ENCODE measurements at regions not wholly inside any gene's neighbourhood (a gene's known extent, or its start where the extent isn't known, plus 50 kb on each side); places are given as distances from the start of the nearest gene placed in this dataset.

DNA sequence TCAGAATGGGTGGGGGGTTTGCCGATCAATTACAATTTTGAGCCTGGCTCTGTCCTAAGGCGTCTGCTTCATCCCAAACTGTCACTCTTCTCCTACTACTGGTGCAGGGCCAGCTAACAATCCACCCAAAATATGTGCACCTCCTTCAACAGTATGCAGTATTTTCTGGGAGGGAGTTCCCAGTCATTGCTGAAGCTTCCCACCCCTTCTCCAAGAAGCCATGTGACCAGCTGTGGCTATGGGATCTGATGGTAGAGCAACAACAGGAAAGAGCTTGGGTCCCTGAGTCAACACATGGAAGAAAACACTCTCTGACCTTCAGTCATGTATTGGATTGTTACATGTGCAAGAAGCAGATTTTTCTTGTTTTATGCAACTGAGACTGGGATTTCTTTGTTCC is 185.7 kb upstream of the GHITM start:
- FAIRE-seq: no peak

DNA sequence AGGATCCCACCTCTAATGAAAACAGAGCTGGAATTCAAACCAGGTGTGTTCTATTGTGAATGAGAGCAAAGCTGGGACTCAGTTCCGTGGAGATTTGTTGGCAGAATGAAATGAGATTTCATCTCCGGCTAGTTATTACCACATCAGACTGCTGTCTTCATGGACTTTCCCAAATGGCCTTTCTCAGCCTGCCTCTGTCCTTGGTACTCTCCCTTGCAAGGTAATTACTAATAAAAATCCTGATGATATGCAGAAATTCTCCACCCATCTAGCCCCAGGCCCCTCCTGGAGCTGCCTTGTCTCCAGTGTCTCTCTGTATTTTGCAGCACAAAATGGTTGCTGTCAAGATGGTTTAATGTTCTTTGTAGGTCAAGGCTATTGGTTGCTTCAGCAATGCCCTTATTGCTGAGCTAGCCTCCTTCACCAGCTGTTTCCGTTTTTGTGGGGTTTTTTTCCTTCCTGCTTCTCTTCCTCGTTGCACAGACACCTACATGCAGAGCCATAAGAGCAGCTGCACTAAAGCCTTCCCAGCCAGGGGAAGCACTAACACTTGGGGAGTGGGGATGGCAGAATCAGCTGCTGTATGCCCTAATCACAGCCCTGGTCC is 185.0 kb upstream of the GHITM start:
- no peak for FAIRE-seq

DNA sequence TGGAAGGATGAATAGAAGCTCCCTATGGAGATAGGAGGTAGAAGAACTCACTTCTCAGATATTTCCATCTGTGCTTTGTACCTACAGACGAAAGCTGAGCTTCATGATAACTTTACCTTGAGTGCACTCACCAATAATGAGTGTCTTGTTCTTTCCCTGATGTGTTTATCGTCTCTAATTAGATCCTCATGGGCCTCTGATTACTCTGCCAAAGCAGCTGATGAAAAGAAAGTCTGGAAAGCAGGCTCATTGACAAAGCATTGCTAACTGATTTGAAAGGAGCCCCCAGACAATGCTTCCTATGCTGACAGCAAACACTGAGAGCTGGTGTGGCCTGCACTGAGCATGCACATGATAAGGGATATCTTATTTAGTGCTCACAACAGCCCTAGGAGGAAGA is 183.9 kb upstream of the GHITM start:
- no peak for FAIRE-seq

DNA sequence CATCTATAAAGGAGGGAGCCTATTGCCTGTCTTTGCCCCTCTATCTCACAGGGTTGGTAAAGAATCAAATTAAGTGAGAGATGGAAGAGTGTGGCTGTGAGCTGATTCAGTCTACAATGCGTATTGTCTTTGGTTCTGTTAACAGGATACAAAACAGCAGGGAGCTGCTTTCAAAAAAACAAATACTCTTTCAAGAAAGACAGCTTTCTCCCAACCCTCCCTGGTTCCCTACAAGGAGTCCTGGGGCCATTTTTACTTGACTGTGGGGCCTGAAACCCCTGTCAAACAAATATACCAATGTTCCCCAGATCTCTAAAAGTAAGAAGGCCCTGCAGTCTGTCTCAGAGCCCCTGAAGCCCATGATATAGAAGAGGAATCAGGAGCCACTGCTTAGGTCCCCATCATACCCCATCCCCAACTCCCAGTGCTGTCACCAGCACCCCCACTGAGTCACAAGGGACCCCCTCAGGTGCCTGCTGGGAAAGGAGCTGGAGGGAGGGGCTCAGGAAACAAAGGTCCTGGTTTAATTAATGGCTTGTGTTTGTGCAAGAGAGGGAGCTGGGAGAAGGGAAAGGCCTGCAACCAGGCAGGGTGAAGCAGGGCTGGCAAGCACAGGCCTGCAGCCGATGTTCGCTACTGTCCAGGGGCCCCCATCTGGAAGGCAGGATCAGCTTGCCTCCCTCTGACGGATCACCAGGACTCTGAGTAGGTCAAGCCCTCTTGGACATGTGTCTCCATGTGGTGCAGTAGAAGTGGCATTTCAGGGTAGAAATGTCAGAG is 182.0 kb upstream of the GHITM start:
- no peak for FAIRE-seq

DNA sequence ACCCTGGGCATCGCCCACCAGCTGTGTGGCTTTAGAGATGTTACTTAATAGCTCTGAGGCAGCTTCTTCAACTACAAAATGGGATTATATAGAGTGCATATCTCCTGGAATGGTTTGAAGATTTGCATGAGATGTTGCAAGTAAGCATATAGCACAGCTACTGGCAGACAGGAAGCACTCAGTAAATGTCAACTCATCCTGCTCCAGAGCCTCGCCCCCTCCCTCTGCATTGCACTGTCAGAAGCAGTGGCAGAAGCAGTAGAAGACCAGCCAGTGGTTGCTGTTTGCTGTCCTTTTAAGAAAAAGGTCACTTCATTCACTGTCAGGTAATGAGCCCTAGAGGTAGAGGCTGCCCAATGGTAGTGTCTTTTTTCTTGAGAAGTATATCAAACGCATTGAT is 180.0 kb upstream of the GHITM start:
- no peak for FAIRE-seq

DNA sequence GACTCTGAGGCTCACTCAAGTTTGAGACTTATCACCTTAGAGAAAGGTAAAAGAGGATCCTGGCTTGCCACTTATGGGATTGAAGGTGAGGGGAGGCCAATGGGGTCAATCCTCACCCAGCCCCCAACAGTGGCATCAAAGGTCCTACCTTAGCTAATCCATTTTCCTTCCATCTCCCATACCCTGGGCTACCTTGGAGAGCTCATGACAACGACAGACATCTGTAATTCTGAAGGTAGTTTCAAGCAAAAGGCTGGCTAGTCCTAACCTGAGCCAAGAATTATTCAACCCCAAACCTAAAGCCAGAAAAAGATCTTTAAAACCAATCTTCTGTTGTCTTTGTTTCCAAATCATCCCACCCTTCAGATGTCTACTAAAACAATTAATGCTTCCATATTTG is 179.2 kb upstream of the GHITM start:
- no peak for FAIRE-seq

DNA sequence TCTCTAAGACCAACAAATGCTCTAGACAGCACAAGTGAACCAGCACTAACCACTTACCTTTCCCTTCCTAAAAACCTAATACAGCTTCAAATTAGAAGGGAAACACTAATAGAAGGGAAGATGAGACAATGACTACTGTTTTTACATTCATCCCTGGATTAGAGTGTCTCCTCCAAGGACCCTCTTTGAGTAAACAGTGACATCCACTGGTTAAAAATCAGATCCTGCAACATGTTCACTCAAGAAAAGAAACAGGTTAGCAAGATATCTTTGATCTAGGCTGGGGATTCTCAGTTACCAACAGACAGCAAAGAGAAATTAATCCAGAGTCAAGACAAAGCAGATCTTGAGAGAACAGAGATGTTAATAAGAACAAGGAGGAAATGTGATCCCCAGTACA is 177.7 kb upstream of the GHITM start:
- FAIRE-seq: no peak

DNA sequence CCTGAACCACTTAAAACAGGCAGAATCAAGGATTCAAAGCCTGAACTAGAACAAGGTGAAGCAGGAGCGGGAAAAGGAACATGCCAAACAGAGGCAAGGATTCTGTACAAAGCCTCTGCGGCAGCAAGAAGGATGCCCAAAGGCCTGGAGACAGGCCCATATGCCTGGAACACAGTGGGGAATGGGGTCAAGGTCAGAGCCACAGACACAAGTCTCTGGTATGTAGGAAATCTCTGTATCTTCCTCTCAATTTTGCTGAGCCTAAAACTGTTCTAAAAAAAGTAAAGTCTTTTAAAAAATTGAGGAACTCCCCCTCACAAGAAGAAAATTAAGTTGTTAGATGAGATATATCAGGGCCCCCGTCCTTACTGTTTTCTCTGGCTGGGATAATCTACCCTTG is 175.9 kb upstream of the GHITM start:
- FAIRE-seq: no peak

DNA sequence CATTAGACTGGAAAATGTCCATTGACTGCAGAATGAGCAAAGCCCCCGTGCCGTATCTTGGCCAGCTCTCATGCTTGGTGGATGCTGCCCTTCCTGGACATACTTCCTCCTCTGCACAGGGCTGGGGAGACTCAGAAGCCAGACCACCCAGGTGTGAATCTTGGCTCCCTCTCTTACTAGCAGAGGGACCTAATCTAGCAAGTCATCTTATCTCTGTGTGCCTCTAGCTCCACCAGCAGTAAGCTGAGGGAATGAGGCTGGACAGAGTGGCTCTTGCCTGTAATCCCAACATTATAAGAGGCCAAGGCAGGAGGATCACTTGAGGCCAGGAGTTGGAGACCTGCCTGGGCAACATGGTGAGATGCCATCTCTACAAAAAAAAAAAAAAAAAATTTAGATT is 173.8 kb upstream of the GHITM start:
- FAIRE-seq: no peak

DNA sequence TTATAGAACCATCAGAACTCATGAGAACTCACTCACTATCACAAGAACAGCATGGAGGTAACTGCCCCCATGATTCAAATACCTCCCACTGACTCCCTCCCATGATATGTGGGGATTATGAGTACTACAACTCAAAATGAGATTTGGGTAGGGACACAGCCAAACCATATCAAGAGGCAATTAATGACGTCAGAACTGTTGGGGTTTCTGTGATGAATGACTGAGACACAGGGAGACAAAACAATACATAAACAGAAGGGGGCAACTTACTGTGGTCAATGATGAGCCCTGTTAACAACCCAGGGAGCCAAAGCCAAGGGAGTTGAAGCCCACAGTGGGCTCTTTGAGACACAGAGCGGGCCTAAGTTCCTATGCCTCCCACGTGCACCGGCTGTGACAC is 171.3 kb upstream of the GHITM start:
- FAIRE-seq: no peak

DNA sequence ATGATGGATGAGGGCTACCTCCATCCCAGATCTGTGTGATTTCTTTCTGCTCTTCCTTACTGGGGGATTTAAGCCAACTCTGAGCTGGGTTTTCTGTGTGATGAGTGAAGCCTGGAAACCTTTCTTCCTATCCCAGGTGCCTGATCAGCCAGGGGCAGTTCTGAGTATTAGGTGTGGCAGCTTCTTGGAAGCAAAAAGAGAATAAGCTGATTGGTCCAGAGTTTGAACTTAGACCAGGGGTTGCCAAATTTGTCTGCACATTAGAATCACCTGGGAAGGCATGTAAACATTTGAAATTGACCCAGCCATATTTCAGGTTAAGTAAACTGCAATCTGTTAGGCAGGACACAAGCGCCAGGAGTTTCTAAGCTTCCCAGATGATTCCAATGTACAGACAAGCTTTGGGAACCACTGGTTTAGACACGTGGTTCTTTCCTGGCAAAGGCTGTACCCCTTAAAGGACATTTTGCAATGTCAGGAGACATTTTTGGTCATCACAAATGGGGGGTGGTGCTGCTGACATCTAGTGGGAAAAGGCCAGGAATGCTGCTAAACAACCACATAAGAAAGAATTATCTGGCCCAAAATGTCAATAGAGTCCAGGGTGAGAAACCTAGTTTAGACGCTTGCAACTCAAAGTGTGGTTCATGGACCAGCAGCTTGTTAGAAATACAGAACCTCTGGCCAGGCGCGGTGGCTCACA is 160.5 kb upstream of the GHITM start:
- FAIRE-seq: no peak

DNA sequence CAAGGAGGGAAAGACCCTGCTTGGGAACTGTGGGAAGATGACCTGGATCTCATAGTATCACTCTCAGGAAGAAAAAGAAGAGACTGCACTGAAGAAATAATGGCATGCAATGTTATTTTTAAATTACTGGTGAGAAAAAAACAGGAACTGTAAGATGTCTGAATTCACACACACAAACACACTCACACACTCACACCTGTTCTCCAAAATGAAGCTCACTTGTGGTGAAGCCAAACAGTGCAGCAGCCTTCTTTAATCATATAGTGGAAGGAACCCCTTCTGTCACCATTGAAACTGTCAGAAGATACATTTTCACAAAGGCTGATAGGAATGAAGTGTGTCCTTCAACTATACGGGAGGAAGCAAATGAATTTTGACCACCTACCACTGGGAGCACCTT is 156.5 kb upstream of the GHITM start:
- no peak for FAIRE-seq

DNA sequence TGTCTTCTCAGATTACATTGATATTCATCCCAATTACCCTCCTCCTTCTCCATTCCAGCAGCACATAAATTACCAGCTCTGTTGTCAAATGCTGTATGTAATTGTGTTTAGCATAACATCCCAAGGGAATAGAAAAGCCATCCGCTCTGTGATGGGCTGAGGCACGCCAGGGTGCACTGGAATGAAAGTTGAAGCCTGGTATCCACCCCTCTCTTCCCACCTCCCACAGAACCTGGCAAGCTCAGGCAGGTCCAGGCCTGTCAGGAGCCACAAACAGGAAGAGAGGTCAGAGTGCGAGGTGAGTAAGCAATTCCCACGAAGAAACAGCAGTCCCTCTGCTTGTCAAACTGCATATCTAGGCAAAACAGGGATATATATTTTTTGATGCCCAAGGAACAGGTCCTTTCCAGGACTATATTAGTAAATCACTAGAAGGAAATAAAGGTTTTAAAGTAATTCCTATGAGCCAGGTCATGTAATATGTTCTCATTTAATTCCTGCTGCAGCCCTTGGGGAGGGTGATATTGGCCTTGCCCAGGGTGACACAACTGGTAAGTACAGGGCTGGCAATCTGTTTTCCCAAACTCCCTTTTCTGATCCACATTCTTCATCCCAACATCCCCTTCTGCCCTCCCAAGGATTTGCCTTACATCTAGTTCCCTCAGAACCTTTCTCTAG is 155.6 kb upstream of the GHITM start:
- no peak for FAIRE-seq

DNA sequence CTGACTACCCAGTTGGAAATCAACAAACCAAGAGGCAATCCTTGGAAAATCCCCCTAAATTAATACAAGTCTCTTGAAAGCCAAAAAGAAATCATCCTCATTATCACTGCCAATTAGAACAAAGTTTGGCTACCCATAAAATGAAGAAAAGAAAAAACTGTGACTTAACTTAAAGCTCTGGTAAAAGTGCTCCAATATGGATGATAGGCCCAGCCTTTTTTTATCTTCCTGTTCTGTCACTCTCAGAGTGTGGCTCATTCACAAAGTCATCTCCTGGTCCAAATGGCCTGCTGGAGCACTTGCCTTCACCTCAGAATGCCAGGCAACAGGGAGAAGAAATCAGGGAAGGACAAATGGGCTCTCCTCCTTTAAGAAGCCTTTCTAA is 155.1 kb upstream of the GHITM start:
- no peak for FAIRE-seq

DNA sequence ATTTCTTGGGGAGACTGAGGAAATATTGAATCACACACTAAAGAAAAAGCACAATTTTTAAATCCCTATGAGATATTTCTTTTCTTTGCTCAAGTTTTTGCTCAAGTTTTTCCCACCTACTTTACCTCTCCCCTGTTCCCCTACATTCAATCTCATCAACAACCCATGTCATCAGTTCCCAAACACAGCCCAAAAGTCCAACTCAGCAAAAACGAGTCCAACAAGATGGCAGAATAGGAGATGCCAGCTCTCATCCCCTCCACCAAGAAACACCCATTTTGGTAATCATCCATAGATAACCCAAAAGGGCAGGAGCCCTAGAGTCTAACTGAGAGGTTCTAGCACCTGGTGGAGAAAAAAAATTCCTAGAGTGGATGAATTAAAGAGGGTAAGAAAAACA is 152.5 kb upstream of the GHITM start:
- no peak for FAIRE-seq

DNA sequence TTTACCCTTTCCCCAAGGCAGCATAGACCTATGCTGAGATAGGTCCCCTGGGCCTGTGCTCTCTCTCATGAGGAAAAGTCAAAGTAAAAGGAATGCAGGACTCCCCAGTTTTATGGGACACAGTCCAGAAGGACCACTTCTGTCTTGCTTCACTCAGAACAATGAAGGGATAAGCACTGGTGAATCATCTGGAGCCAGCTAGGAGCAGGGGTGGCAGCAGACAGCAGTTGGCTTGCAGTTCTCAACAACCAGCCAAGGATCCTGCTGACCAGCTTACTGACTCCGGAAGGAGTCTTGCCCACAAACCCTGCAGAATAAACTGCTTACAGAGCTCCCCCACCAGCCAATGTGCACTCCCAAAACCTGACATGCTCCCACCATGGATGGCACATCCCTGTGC is 152.1 kb upstream of the GHITM start:
- FAIRE-seq: no peak

DNA sequence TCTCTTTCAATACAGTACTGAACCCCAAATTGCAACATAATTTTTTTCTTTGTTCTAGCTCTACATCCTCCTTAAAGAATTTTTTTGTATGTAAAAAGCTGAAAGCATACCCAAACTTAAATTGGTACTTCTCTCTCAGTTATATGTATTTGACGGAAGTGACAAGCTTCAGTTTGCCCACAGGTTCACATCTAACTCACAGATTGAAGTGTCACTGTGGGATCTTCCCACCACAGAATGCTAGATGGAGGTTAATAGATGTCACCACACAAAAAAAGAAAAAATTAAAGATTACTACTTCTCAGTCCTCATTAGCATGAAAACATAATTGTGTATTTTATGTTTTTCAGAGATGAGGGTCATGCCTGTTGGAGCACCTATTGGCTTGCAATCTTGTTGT is 150.9 kb upstream of the GHITM start:
- FAIRE-seq: no peak

DNA sequence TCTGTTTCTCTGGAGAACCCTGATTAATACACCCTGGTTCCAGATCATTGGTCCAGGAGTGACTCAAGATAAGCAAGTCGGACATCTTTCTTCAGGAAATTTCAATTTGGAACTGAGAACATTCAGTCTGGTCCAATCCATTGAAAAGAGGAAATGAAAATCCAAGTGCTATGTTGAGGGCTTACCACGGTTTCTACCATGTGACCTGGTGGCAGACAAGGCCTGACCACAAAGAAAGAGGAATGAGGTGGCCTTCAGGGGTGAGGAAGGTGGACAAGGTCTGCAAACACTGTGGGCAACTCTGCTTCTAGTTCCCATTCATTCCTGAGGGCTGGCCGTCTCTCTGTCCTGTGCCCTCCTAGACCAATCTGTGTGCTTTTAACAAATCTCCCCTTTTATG is 149.2 kb upstream of the GHITM start:
- no peak for FAIRE-seq

DNA sequence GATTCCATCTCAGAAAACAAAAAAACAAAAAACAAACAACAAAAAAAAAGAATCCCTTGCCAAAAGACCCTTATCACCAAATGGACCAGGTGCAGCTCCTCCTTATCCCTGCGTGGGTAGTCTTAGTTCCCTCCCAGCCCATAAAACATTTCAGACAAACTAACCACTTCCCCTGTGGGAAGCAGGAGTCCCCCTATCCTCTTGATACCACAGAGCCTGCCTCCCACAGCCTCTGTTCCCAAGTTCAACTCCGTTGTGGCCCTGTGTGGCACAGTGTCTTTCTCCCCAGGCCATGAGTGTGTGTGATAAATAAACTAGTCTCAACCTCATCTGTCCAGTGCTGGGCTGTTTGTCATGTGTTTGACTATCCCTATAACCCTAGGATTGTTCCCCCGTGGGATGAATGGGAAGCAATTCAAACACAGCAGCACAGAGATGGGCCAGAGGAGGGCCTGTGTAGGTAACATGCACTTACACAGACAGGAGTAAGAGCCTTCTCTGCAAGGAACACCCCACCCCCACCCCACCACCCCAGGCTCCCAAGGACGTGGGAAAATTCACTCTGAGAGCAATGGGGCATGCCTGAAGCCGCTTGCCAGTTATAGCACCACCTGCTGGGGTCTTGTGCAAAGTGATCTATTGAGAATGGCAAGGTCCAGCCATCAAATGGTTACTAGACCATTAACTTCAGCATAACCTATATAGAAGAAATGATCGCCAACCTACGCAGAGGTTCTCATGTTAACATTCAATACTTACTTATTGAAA is 147.1 kb upstream of the GHITM start:
- FAIRE-seq: no peak

DNA sequence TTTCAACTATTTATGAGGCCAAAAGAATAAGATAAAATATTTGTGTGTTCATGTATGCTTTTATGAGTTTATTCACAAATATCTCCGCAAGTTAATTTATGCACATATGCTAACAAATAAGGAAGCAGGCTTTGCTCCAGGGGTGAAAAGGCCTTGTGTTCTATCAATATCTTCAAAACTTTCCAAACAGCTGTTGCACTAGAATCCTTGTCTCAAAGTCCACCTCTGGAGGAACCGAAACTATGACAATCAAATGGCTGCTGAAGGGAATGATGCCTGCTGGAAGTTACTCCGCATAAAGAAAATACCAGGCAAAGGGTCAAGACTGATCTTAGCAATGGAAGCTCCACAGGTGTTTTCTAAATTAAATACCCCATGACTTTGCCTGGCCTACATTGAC is 145.0 kb upstream of the GHITM start:
- no peak for FAIRE-seq

DNA sequence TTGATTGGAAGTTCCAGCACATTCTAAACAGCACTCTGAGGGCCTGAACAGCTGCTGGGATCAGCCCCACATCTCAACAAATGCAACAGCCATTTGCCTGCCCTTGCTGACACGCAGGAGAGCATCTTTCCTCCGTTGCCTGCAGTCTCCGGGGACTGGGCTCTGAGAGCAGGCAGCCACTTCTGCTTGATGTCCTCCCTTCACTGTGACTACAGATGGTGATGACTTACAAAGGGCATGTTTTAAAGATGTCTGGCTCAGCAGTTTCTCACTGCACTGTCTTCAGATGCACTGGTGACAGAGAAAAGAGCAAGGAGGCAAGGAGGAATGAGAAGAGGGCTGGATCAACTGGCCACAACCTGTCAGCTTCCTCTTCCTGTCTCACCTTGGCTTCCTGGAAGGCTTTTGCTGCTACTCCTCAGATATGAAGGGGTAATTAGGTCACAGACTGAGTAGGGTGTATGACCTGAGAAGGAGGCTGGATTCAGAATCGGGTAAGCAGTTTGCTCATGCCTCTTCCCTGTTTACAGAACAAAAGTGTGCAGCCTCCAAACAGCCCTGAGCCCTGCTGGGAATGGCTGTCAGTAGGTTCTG is 143.5 kb upstream of the GHITM start:
- no peak for FAIRE-seq

DNA sequence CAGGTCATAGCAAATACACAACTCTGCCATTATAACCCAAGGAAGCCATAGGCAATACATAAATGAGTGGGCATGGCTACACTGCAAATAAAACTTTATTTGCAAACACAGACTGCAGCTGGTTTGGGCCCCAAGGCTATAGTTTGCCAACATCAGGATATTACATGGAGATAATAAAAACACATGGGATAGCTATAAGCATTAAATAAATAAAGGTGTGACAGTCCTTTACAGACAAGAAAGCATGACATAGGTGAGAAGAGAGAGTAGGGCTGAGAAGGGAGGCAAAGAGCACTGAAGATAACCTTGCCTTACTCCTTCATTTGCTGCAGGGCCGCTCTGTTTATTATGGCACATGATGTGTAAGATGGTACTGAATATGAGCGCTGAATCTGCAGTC is 135.1 kb upstream of the GHITM start:
- FAIRE-seq: no peak

DNA sequence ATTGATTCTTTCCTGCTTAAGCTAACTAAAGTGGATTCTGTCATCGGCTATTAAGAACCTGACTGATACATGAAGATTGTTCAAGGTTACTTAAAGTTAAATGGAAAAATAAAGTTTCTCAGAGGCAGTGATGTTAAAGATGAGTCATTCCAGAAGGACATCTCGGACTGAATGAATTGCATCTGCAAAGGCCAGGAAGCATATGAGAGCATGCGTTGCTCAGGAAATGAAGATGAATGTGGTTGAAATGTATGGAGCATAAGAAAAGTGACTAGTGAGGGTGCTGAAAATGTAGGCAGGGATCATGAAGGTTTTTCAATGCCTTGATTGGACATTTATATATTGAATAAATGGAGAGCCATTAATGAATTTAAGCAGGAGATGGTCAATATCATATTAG is 133.9 kb upstream of the GHITM start:
- FAIRE-seq: no peak

Data from islet of Langerhans (tissue), 1 donor.